ENCODE measurements at regions not wholly inside any gene's neighbourhood (a gene's known extent, or its start where the extent isn't known, plus 50 kb on each side); places are given as distances from the start of the nearest gene placed in this dataset.

DNA sequence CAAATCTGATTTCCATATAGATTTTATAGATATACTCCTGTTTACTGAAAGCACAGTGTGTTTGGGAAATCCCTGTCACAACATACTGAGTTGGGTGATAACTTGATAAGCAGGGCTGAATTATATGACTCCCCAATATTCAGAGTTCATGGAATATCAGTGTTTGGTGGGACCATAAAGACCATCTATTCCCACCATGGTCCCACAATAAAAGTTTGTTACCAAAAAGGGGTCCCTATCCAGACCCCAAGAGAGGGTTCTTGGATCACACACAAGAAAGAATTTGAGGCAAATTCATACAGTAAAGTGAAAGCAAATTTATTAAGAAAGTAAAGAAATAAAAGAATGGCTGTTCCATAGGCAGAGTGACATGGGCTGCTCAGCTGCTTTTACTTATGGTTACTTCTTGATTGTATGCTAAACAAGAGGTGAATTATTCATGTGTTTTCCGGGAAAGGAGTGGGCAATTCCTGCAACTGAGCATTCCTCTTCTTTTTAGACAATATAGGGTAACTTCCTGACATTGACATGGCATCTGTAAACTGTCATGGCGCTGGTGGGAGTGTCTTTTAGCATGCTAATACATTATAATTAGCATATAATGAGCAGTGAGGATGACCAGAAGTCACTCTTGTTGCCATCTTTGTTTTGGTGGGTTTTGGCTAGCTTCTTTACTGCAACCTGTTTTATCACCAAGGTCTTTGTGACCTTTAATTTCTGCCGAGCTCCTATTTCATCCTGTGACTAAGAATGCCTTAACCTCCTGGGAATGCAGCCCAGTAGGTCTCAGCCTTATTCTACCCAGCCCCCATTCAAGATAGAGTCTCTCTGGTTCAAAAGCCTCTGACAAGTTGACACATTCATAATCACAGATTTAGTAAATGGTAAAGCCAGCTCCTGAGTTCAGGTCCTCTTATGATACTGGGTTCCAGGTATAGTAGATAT, 240.6 kb upstream of the PDGFD start:
- WGBS (ENCODE audit: insufficient coverage, low coverage, missing lambda C conversion rate) = 3% methylated on average over 3 of the region's 3 CpGs
- BruUV-seq (replicated peaks) = no TSS peak
- Histone ChIP-seq H3K36me3 (ENCODE audit: control insufficient read depth, insufficient read depth, low read length) (no peaks in the 10 kb centered on the region), H3K9me3 (replicated peaks; ENCODE audit: control insufficient read depth, insufficient read depth, low read depth, low read length) (no peaks in the 10 kb centered on the region), H2AFZ (ENCODE audit: low read depth, low read length) (no peak overlapping the region), H3K4me2 (ENCODE audit: insufficient read depth, low read length) (no peak overlapping the region), H3K9ac (ENCODE audit: insufficient read depth in 1 of 2, low read depth in 2 of 2, low read length in 2 of 2) (no peak overlapping the region), H3K27ac (ENCODE audit: extremely low read depth, low read depth, low read length) (no peak overlapping the region), H3K4me3 (no peak overlapping the region), H3K4me1 (replicated peaks in 1 of 2; ENCODE audit: control insufficient read depth in 2 of 2, insufficient read depth in 2 of 2, low read length in 2 of 2) (no peaks in the 10 kb centered on the region), H3K27me3 (ENCODE audit: control insufficient read depth in 2 of 2, insufficient read depth in 2 of 2, low read length in 2 of 2) (no peaks in the 10 kb centered on the region), H3K9me1 (ENCODE audit: control insufficient read depth, insufficient read depth, low read length) (no peaks in the 10 kb centered on the region), H3K79me2 (ENCODE audit: control insufficient read depth, insufficient read depth, low read length) (no peaks in the 10 kb centered on the region), H4K20me1 (replicated peaks; ENCODE audit: control insufficient read depth, insufficient read depth, low read length) (no peaks in the 10 kb centered on the region)
- DNase-seq (ENCODE audit: extremely low read depth in 1 of 4, low spot score in 3 of 4) (no peak), FAIRE-seq (no peak), ATAC-seq (no peak)
- POLR2A ChIA-PET = no interaction called here
- CTCF ChIA-PET (ENCODE audit: low intra/inter-chr PET ratio) = no interaction called here
- in situ Hi-C loops (cut with MboI) (no loop called here), intact Hi-C loops (cut with micrococcal nuclease) (no loop called here)
- TF ChIP-seq, protein P1, sequence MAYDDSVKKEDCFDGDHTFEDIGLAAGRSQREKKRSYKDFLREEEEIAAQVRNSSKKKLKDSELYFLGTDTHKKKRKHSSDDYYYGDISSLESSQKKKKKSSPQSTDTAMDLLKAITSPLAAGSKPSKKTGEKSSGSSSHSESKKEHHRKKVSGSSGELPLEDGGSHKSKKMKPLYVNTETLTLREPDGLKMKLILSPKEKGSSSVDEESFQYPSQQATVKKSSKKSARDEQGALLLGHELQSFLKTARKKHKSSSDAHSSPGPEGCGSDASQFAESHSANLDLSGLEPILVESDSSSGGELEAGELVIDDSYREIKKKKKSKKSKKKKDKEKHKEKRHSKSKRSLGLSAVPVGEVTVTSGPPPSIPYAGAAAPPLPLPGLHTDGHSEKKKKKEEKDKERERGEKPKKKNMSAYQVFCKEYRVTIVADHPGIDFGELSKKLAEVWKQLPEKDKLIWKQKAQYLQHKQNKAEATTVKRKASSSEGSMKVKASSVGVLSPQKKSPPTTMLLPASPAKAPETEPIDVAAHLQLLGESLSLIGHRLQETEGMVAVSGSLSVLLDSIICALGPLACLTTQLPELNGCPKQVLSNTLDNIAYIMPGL (CRISPR knock-in tag; IDR thresholded peaks at IDR 0.05) = no peak
- TF ChIP-seq, protein P2, sequence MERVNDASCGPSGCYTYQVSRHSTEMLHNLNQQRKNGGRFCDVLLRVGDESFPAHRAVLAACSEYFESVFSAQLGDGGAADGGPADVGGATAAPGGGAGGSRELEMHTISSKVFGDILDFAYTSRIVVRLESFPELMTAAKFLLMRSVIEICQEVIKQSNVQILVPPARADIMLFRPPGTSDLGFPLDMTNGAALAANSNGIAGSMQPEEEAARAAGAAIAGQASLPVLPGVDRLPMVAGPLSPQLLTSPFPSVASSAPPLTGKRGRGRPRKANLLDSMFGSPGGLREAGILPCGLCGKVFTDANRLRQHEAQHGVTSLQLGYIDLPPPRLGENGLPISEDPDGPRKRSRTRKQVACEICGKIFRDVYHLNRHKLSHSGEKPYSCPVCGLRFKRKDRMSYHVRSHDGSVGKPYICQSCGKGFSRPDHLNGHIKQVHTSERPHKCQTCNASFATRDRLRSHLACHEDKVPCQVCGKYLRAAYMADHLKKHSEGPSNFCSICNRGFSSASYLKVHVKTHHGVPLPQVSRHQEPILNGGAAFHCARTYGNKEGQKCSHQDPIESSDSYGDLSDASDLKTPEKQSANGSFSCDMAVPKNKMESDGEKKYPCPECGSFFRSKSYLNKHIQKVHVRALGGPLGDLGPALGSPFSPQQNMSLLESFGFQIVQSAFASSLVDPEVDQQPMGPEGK (CRISPR knock-in tag; IDR thresholded peaks at IDR 0.05; ENCODE audit: borderline replicate concordance) = no peak
- no peak for TF ChIP-seq ZNF583 (CRISPR knock-in tag; IDR thresholded peaks at IDR 0.05)
- peak; percentile 45; the same call in 1 of the 2 replicates for TF ChIP-seq PML (IDR thresholded peaks at IDR 0.05; ENCODE audit: low read length)
- no peak for TF ChIP-seq FOSL1 (tag; conservative IDR thresholded peaks at IDR 0.05)
- TF ChIP-seq, protein P3, sequence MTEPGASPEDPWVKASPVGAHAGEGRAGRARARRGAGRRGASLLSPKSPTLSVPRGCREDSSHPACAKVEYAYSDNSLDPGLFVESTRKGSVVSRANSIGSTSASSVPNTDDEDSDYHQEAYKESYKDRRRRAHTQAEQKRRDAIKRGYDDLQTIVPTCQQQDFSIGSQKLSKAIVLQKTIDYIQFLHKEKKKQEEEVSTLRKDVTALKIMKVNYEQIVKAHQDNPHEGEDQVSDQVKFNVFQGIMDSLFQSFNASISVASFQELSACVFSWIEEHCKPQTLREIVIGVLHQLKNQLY (CRISPR knock-in tag; conservative IDR thresholded peaks at IDR 0.05) = no peak
- TF ChIP-seq SIN3A (IDR thresholded peaks at IDR 0.05; ENCODE audit: borderline replicate concordance in 2 of 2, control insufficient read depth in 1 of 2, low read depth in 2 of 2, low read length in 2 of 2) = 0 out of 4 replicates have a peak, but pooled peaks of 1 of the 2 experiments have one; percentile 10
- peak; percentile 47; the same call in 1 of the 2 replicates for TF ChIP-seq POLR2A (conservative IDR thresholded peaks at IDR 0.05)
- peak; percentile 44; the same call in 1 of the 2 replicates for TF ChIP-seq POLR2AphosphoS5 (IDR thresholded peaks at IDR 0.05; ENCODE audit: control insufficient read depth, insufficient read depth, low read depth, low read length)
- no peak for TF ChIP-seq MYC (IDR thresholded peaks at IDR 0.05; ENCODE audit: low read depth, low read length)
- TF ChIP-seq MYC (CRISPR knock-in tag; IDR thresholded peaks at IDR 0.05; ENCODE audit: borderline replicate concordance, low read depth) = no peak
- no peak for TF ChIP-seq ETV5 (CRISPR knock-in tag; IDR thresholded peaks at IDR 0.05; ENCODE audit: low read depth)
- TF ChIP-seq KAT7 (CRISPR knock-in tag; IDR thresholded peaks at IDR 0.05; ENCODE audit: borderline replicate concordance) = no peak
- TF ChIP-seq ZNF3 (CRISPR knock-in tag; IDR thresholded peaks at IDR 0.05) = no peak
- TF ChIP-seq, protein P4, sequence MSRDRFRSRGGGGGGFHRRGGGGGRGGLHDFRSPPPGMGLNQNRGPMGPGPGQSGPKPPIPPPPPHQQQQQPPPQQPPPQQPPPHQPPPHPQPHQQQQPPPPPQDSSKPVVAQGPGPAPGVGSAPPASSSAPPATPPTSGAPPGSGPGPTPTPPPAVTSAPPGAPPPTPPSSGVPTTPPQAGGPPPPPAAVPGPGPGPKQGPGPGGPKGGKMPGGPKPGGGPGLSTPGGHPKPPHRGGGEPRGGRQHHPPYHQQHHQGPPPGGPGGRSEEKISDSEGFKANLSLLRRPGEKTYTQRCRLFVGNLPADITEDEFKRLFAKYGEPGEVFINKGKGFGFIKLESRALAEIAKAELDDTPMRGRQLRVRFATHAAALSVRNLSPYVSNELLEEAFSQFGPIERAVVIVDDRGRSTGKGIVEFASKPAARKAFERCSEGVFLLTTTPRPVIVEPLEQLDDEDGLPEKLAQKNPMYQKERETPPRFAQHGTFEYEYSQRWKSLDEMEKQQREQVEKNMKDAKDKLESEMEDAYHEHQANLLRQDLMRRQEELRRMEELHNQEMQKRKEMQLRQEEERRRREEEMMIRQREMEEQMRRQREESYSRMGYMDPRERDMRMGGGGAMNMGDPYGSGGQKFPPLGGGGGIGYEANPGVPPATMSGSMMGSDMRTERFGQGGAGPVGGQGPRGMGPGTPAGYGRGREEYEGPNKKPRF (IDR thresholded peaks at IDR 0.05; ENCODE audit: low read depth, low read length) = no peak

Measured in K562 (cell line).